ENCODE measurements at regions not wholly inside any gene's neighbourhood (a gene's known extent, or its start where the extent isn't known, plus 50 kb on each side); places are given as distances from the start of the nearest gene placed in this dataset.

- TF ChIP-seq POLR2A (IDR thresholded peaks at IDR 0.05) (no peak), POLR2AphosphoS5 (IDR thresholded peaks at IDR 0.05) (no peak), CTCF (IDR thresholded peaks at IDR 0.05) (no peak)
Observed at GRCh38 chr10:53177468-53177867, 404.9 kb upstream of the MBL2 start.

All from gastroesophageal sphincter (tissue), 3 donors.